GM19099 (cell line): ENCODE measurements at regions not wholly inside any gene's neighbourhood (a gene's known extent, or its start where the extent isn't known, plus 50 kb on each side); places are given as distances from the start of the nearest gene placed in this dataset.

ENCODE experiments used
- POLR2A ChIP-seq: IDR thresholded peaks from 3 replicates; pipeline ENCODE4 v1.6.1; 2011; ENCODE audit warnings: low read depth; ENCODE audit not compliant: insufficient read length; ENCODE audit errors: extremely low read depth

GRCh38 chr3:117660941-117661817, 951.6 kb downstream of the TUSC7 start:
- no peak for TF ChIP-seq POLR2A

DNA sequence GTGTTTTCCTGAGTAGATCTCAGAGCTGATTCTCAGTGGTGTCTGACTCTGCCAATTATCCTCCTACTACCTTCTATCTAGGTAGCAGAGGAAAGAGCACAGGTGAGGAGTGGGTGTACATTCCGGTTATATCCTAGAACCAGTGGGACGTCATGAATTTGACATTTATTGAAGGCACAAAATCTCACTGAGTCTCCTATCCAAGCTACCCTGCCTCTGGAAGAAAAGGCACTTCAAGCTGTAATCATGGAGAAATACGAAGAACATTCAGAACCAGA, 952.2 kb downstream of the TUSC7 start:
- no peak for TF ChIP-seq POLR2A

- no peak for TF ChIP-seq POLR2A
Measured at GRCh38 chr3:117665296-117665695, 955.7 kb downstream of the TUSC7 start.

GRCh38 chr3:117666325-117666724, 956.7 kb downstream of the TUSC7 start:
- no peak for TF ChIP-seq POLR2A

- TF ChIP-seq POLR2A = no peak
Measured at GRCh38 chr3:117666812-117667211, 957.2 kb downstream of the TUSC7 start.

DNA sequence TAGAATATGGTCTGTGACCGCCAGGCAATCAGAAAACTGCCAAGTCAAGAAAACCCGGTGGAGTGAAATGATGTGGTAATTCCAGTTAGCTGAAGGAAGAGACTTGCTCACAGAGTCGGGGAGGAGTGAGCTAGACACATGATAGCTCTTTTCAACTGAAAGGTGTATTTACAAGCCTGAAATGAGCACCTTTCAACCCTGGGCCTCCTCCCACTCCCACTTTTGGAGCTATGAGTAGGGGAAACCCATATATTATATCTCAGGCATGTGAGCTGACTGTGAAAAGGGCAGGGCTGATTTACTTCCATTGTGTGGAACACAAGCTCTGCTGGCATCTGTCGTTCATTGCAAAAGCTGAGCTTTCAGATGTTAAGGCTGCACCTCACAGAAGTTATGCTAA, 960.2 kb downstream of the TUSC7 start:
- TF ChIP-seq POLR2A = no peak

GRCh38 chr3:117671722-117672318, 962.2 kb downstream of the TUSC7 start:
- TF ChIP-seq POLR2A = no peak

DNA sequence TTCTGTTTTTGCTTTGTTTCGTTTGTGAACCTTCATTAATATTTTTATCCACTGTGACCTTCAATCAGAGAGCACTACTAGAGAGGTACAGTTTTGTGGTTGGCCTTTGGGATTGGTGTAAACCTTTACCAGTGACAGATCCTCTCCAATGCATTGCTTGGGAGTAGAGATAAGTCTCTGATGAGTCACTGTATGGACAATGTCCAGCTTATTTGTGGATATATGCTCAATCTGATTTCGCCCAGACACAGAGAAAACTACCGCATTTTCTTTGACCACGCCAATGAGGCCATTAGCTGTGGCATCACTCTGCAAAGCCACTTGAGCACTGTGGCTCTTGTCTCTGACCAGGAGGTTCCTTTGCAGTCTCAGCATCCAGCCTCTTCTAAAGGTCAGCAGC, 964.7 kb downstream of the TUSC7 start:
- no peak for TF ChIP-seq POLR2A

DNA sequence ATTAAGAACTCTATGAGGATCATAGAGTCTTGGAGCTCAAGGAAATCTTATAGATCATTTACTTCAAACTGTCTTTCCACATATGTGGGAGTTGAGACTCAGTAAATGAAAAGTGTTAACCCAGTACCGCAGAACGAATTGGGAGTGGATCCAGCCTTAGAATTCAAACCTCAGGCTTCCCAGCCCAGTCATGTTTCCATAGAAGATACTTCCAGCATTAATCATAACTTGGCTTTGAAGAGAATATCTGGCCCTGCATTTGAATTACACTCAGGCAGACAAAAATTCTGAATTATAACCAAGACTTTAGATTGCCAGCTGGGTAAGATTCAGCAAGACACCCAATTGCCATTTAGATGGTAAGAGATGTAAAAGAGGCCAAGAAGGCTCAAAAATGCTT, 972.0 kb downstream of the TUSC7 start:
- TF ChIP-seq POLR2A = no peak

- TF ChIP-seq POLR2A = no peak
Measured at GRCh38 chr3:117687096-117687495, 977.5 kb downstream of the TUSC7 start.

- TF ChIP-seq POLR2A = no peak
Measured at GRCh38 chr3:117688583-117688982, 979.0 kb downstream of the TUSC7 start.

GRCh38 chr3:117691526-117691925, 981.9 kb downstream of the TUSC7 start:
- TF ChIP-seq POLR2A = no peak

GRCh38 chr3:117692416-117692995, 982.9 kb downstream of the TUSC7 start:
- TF ChIP-seq POLR2A = no peak

DNA sequence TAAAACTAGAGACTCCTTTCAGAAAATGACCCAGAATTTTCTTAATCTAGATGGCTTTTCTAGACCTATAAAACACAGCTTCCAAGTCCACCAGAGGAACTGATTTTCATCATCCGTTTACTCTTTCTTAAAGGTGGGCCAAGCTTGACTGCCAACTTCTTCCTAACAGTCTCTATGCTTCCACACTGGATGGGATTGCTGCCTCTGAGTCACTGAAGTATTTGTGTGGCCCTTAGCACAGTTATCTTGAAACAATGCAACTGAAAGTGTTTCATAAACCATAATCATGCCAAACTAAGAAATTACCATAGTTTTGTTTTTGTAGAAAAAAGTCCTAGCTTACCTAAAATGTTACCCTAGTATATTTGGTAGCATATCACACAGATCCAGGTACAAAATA, 985.7 kb downstream of the TUSC7 start:
- no peak for TF ChIP-seq POLR2A

GRCh38 chr3:117695871-117696645, 986.5 kb downstream of the TUSC7 start:
- TF ChIP-seq POLR2A = no peak
